HEK293 (cell line): ENCODE measurements at regions not wholly inside any gene's neighbourhood (a gene's known extent, or its start where the extent isn't known, plus 50 kb on each side); places are given as distances from the start of the nearest gene placed in this dataset.

Source experiments
- CTCF ChIA-PET: fragments of 350-600 bp; formaldehyde crosslinking; extraction: SDS; loops from one replicate; lab custom pipeline; 2021; ENCODE audit warnings: antibody characterized with exemption; lab: Yijun Ruan, JAX
- POLR2A ChIA-PET: fragments of 300-600 bp; formaldehyde crosslinking; extraction: SDS; loops from one replicate; lab custom pipeline; 2020; ENCODE audit warnings: antibody characterized with exemption, inconsistent platforms; lab: Yijun Ruan, JAX
- H3K27ac ChIP-seq: fragments of 200-500 bp; sonication (Bioruptor generic); 2 replicates; pipeline ENCODE4 v1.5.1; 2014; ENCODE audit warnings: low read depth, low read length, control low read depth, inconsistent platforms; ENCODE audit errors: extremely low read depth
- H3K36me3 ChIP-seq, 2 experiments: fragments of 200-500 bp in 1 of 2; sonication (Bioruptor generic) in 1 of 2; 1 replicate in 1 of 2; 2 replicates in 1 of 2; pipeline ENCODE4 v1.5.1; 2014 to 2017; ENCODE audit warnings: inconsistent platforms in 2 of 2, low read length in 2 of 2; ENCODE audit not compliant: control insufficient read depth in 2 of 2, insufficient read depth in 1 of 2
- H3K4me1 ChIP-seq: fragments of 200-500 bp; sonication (Bioruptor generic); 2 replicates; pipeline ENCODE4 v1.5.1; 2014; ENCODE audit warnings: mild to moderate bottlenecking, low read length, inconsistent platforms; ENCODE audit not compliant: control insufficient read depth, insufficient read depth
- H3K4me3 ChIP-seq: 2 replicates; pipeline ENCODE4 v1.5.1; 2011; ENCODE audit warnings: low read depth, mild to moderate bottlenecking, control low read depth, low read length, moderate library complexity
- H3K9me3 ChIP-seq: fragments of 200-500 bp; sonication (Bioruptor generic); 2 replicates; pipeline ENCODE4 v1.5.1; 2014; ENCODE audit warnings: low read depth, low read length, inconsistent platforms; ENCODE audit not compliant: control insufficient read depth, insufficient read depth
- EGR2 ChIP-seq: fragments of 450-650 bp; formaldehyde crosslinking; IDR thresholded peaks from 2 replicates; pipeline ENCODE4 v1.5.1; 2016; ENCODE audit warnings: low read depth, missing biosample characterization, missing genetic modification characterization
- ZBTB21 ChIP-seq: fragments of 450-650 bp; formaldehyde crosslinking; IDR thresholded peaks from 2 replicates; pipeline ENCODE4 v1.5.1; 2017; ENCODE audit warnings: missing biosample characterization, missing genetic modification characterization
- ZEB2 ChIP-seq: fragments of 450-650 bp; formaldehyde crosslinking; IDR thresholded peaks from 2 replicates; pipeline ENCODE4 v1.5.1; 2016; ENCODE audit warnings: missing biosample characterization, missing genetic modification characterization
- ZFHX2 ChIP-seq: fragments of 450-650 bp; formaldehyde crosslinking; conservative IDR thresholded peaks from 2 replicates; pipeline ENCODE4 v1.5.1; 2016; ENCODE audit warnings: missing biosample characterization, missing genetic modification characterization
- ZNF132 ChIP-seq: fragments of 450-650 bp; formaldehyde crosslinking; IDR thresholded peaks from 2 replicates; pipeline ENCODE4 v1.5.1; 2017; ENCODE audit warnings: missing biosample characterization, missing genetic modification characterization, borderline replicate concordance
- ZNF184 ChIP-seq: fragments of 450-650 bp; IDR thresholded peaks from 2 replicates; pipeline ENCODE4 v1.5.1; 2018; ENCODE audit warnings: missing biosample characterization, mild to moderate bottlenecking, missing genetic modification characterization
- ZNF214 ChIP-seq: fragments of 450-650 bp; formaldehyde crosslinking; IDR thresholded peaks from 2 replicates; pipeline ENCODE4 v1.5.1; 2017; ENCODE audit warnings: missing biosample characterization, mild to moderate bottlenecking, missing genetic modification characterization, borderline replicate concordance
- ZNF433 ChIP-seq: fragments of 450-650 bp; formaldehyde crosslinking; IDR thresholded peaks from 2 replicates; pipeline ENCODE4 v1.5.1; 2016; ENCODE audit warnings: missing biosample characterization, missing genetic modification characterization, low read depth
- ZNF510 ChIP-seq: fragments of 450-650 bp; formaldehyde crosslinking; IDR thresholded peaks from 2 replicates; pipeline ENCODE4 v1.5.1; 2018; ENCODE audit warnings: mild to moderate bottlenecking, missing genetic modification characterization, missing biosample characterization; ENCODE audit not compliant: insufficient replicate concordance
- ZNF596 ChIP-seq: fragments of 450-650 bp; IDR thresholded peaks from 2 replicates; pipeline ENCODE4 v1.5.0; 2018; ENCODE audit warnings: missing biosample characterization, mild to moderate bottlenecking, missing genetic modification characterization, moderate library complexity
- ZNF76 ChIP-seq: fragments of 450-650 bp; formaldehyde crosslinking; IDR thresholded peaks from 2 replicates; pipeline ENCODE4; 2016; ENCODE audit warnings: low read depth, missing biosample characterization, missing genetic modification characterization, borderline replicate concordance
- ZNF768 ChIP-seq: fragments of 450-650 bp; formaldehyde crosslinking; IDR thresholded peaks from 2 replicates; pipeline ENCODE4 v1.5.1; 2018; ENCODE audit warnings: missing biosample characterization, mild to moderate bottlenecking, missing genetic modification characterization
- TF ChIP-seq, protein P1 (sequence below): fragments of 450-650 bp; formaldehyde crosslinking; IDR thresholded peaks from 2 replicates; pipeline ENCODE4 v1.5.1; 2016; ENCODE audit warnings: missing biosample characterization, missing genetic modification characterization
- TF ChIP-seq, protein P2 (sequence below): fragments of 450-650 bp; formaldehyde crosslinking; IDR thresholded peaks from 2 replicates; pipeline ENCODE4 v1.5.1; 2017; ENCODE audit warnings: missing biosample characterization, missing genetic modification characterization
- TF ChIP-seq, protein P3 (sequence below): fragments of 450-650 bp; formaldehyde crosslinking; IDR thresholded peaks from 2 replicates; pipeline ENCODE4 v1.5.1; 2016; ENCODE audit warnings: missing biosample characterization, missing genetic modification characterization
- TF ChIP-seq, protein P4 (sequence below): fragments of 450-650 bp; formaldehyde crosslinking; IDR thresholded peaks from 2 replicates; pipeline ENCODE4 v1.5.1; 2016; ENCODE audit warnings: missing biosample characterization, missing genetic modification characterization

DNA sequence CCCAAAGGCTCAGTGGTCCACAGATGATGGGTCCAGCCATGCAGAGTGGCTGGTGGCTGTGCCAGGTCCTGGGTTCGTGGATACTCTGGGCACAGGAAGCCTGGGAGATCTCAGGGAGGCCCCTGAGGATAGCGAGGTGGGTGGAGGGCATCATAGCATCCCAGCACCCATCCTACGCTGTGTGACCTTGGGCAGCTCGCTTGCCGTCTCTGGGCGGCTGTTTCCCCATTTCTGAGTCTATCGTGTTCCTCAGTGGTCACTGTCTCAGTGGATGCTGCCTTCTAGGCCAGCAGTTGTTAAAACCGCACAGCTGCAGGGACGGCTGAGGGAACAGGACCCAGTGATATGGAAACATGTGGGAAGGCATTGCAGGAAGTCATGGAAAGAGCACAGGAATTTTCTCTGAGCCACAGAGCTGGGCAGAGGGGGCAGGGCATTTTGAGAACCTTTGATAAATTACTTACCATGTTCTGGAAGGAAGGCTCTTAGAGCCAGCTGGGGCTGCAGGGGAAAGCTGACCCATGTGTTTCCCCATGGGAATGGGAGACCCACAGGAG lies 86.4 kb upstream of the COL5A1 start:
- Histone ChIP-seq H3K4me3 (no peak overlapping the region), H3K27ac (no peak overlapping the region), H3K36me3 (no peaks in the 10 kb centered on the region), H3K4me1 (0 out of 2 replicates have a peak, but pooled peaks cover 3% of the 10 kb centered on the region), H3K9me3 (no peaks in the 10 kb centered on the region)
- CTCF ChIA-PET: interaction anchor here (0.7 to 1.5 kb wide), 2 partner anchors 134 to 428 kb away, joined by 3 read pairs; no protein-coding TSS in a partner anchor
- POLR2A ChIA-PET: no interaction called here
- no peak for TF ChIP-seq ZNF510
- TF ChIP-seq ZNF768 (tag by site-specific recombination): peak; percentile 77; the same call in 1 of the 2 replicates

DNA sequence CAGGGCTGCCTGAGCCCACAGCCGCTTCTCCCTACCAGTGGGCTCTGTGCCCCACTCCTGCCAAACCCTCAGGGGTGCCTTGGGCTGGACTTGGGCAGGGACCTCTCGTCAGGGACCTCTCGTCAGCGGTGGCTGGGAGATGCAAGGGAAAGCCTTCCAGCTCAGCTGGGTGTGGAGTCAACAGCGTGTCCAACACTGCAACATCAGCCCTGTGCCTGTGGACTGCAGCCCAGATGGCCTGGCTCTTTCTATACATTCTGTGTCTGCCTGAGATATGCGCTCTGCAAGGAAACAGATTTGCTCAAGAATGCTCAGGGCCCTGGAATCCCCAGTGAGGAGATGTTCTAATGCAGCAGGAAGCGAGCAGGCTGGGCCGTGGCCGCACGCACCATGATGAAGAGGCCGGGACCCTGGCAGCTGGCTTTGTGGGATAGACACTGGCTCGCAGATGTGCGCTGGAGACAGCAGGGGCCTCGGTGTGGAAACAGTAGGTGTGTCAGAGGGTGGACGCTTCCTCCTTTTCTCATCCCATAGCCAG lies 85.0 kb upstream of the COL5A1 start:
- ChIA-PET POLR2A (no interaction called here), CTCF (interaction anchor here (0.8 to 1.2 kb wide), 2 partner anchors 13 to 107 kb away, joined by 3 to 6 read pairs; no protein-coding TSS in a partner anchor)
- Histone ChIP-seq H3K36me3 (no peaks in the 10 kb centered on the region), H3K9me3 (no peaks in the 10 kb centered on the region), H3K4me1 (0 out of 2 replicates have a peak, but pooled peaks cover 2% of the 10 kb centered on the region), H3K27ac (no peak overlapping the region), H3K4me3 (no peak overlapping the region)
- TF ChIP-seq ZNF184 (no peak), ZNF132 (tag by site-specific recombination) (no peak), ZEB2 (tag by site-specific recombination) (no peak), ZBTB21 (tag by site-specific recombination) (no peak), ZNF433 (tag by site-specific recombination) (no peak), ZNF214 (tag by site-specific recombination) (no peak), ZNF76 (no peak), ZNF596 (no peak)
- TF ChIP-seq, protein P1, sequence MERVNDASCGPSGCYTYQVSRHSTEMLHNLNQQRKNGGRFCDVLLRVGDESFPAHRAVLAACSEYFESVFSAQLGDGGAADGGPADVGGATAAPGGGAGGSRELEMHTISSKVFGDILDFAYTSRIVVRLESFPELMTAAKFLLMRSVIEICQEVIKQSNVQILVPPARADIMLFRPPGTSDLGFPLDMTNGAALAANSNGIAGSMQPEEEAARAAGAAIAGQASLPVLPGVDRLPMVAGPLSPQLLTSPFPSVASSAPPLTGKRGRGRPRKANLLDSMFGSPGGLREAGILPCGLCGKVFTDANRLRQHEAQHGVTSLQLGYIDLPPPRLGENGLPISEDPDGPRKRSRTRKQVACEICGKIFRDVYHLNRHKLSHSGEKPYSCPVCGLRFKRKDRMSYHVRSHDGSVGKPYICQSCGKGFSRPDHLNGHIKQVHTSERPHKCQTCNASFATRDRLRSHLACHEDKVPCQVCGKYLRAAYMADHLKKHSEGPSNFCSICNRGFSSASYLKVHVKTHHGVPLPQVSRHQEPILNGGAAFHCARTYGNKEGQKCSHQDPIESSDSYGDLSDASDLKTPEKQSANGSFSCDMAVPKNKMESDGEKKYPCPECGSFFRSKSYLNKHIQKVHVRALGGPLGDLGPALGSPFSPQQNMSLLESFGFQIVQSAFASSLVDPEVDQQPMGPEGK: no peak
- TF ChIP-seq, protein P2, sequence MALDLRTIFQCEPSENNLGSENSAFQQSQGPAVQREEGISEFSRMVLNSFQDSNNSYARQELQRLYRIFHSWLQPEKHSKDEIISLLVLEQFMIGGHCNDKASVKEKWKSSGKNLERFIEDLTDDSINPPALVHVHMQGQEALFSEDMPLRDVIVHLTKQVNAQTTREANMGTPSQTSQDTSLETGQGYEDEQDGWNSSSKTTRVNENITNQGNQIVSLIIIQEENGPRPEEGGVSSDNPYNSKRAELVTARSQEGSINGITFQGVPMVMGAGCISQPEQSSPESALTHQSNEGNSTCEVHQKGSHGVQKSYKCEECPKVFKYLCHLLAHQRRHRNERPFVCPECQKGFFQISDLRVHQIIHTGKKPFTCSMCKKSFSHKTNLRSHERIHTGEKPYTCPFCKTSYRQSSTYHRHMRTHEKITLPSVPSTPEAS (tag by site-specific recombination): no peak
- TF ChIP-seq, protein P3, sequence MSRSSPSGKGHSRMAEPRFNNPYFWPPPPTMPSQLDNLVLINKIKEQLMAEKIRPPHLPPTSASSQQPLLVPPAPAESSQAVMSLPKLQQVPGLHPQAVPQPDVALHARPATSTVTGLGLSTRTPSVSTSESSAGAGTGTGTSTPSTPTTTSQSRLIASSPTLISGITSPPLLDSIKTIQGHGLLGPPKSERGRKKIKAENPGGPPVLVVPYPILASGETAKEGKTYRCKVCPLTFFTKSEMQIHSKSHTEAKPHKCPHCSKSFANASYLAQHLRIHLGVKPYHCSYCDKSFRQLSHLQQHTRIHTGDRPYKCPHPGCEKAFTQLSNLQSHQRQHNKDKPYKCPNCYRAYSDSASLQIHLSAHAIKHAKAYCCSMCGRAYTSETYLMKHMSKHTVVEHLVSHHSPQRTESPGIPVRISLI (tag by site-specific recombination): no peak
- TF ChIP-seq, protein P4, sequence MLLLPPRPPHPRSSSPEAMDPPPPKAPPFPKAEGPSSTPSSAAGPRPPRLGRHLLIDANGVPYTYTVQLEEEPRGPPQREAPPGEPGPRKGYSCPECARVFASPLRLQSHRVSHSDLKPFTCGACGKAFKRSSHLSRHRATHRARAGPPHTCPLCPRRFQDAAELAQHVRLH (tag by site-specific recombination): no peak

DNA sequence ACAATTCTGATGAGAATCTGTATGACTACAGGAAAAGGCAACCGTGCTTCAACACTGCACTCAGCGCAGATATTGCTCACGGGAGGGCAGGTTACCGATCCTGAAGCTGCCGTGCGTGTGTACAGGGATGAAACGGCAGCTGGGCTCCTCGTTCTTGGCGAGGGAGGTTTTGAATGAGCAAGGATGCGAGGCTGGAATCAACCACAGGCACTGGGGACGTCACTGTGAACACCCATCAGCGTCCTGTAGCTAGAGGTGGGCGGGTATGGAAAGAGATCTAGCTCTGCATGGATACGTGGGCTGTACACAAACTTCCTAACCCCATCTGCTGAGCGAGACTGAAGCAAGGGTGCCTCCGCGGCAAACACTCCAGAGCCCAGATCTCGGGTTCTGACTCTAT lies 84.3 kb upstream of the COL5A1 start:
- Histone ChIP-seq H3K27ac (no peak overlapping the region), H3K4me3 (no peak overlapping the region), H3K4me1 (no peaks in the 10 kb centered on the region), H3K36me3 (no peaks in the 10 kb centered on the region), H3K9me3 (no peaks in the 10 kb centered on the region)
- ChIA-PET POLR2A (no interaction called here), CTCF (interaction anchor here (0.6 to 1.3 kb wide), 5 partner anchors 23 to 855 kb away, joined by 3 read pairs; no protein-coding TSS in a partner anchor)
- TF ChIP-seq EGR2 (tag by site-specific recombination) (peak; percentile 44), ZFHX2 (peak; percentile 52)
- TF ChIP-seq, protein P2 (tag by site-specific recombination): no peak
